ENCODE measurements at regions not wholly inside any gene's neighbourhood (a gene's known extent, or its start where the extent isn't known, plus 50 kb on each side); places are given as distances from the start of the nearest gene placed in this dataset.

DNA sequence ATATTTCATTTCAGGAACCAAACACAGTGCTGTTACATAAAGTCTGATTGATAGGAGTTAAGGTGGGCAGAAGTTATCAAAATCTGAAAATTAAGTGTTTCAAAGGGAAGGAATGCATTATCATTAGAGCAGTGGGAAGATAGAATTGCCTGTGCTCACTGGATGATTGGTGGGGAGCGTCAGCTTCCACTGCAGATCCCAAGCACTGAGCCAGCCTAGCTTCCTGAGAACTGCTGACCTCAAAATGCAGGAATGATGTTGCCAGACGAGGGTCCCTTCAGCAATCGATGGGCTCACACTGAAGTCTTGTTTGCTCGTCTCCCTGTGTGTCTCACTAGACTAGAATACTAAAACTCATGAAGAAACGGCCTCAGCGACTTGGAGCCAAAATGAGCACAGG lies 110.0 kb upstream of the PHACTR1 start:
- DNase-seq, result no peak
- H3K27ac ChIP-seq, result no peak overlapping the region
- 77 to 85% methylated on average over 6 of the region's 6 CpGs for WGBS, 2 donors
- H3K4me1 ChIP-seq, result peaks cover 0 to 23% (median 0%) of the 10 kb centered on the region in 3 donors
- peaks cover 0 to 3% (median 0%) of the 10 kb centered on the region in 4 donors for H3K27me3 ChIP-seq
- no peak overlapping the region for H3K4me3 ChIP-seq
- TF ChIP-seq, protein P1, sequence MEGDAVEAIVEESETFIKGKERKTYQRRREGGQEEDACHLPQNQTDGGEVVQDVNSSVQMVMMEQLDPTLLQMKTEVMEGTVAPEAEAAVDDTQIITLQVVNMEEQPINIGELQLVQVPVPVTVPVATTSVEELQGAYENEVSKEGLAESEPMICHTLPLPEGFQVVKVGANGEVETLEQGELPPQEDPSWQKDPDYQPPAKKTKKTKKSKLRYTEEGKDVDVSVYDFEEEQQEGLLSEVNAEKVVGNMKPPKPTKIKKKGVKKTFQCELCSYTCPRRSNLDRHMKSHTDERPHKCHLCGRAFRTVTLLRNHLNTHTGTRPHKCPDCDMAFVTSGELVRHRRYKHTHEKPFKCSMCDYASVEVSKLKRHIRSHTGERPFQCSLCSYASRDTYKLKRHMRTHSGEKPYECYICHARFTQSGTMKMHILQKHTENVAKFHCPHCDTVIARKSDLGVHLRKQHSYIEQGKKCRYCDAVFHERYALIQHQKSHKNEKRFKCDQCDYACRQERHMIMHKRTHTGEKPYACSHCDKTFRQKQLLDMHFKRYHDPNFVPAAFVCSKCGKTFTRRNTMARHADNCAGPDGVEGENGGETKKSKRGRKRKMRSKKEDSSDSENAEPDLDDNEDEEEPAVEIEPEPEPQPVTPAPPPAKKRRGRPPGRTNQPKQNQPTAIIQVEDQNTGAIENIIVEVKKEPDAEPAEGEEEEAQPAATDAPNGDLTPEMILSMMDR (IDR thresholded peaks at IDR 0.05), result no peak
- no peak for TF ChIP-seq POLR2A (IDR thresholded peaks at IDR 0.05)
- no peaks in the 10 kb centered on the region for H3K9me3 ChIP-seq
- intact Hi-C loops (cut with DNase I), result no loop called here
- H3K36me3 ChIP-seq, result no peaks in the 10 kb centered on the region

DNA sequence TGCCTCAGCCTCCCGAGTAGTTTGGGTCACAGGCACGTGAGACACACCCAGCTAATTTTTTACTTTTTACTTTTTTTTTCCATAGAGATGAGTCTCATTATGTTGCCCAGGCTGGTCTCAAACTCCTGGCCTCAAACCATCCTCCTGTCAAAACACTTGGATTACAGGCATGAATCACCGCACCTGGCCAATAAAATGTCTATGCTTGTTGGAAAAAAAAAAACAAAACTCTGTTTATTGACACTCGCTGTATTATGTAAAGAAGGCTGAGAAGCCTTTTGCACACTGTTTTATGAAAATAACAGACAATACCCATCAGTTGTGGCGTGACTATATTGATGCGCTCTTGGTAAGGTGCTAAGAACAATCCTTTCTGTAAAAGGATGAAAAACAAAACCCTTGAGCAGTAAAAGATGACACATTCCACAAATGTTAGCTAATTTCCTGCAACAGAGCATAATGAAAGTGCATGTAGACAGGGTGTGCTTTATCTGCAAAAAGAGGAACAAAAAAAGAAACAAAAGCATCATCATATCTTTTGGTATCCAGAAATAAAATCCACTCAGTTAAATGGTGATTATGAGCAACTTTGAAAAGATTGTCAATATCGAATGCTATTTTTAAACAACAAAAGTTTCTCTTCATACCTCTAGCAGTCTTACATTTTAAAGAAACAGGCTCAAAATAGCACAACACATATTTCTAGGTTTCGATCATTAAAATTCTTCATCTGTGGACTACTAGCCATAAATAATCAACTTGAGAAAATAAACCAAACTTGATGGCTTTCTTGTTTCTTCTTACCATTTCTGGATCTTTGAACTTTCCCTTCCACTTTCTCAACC lies 108.3 kb upstream of the PHACTR1 start:
- TF ChIP-seq POLR2A (IDR thresholded peaks at IDR 0.05), result no peak
- TF ChIP-seq, protein P1 (IDR thresholded peaks at IDR 0.05), result no peak
- DNase-seq, result no peak
- intact Hi-C loops (cut with DNase I), result no loop called here
- H3K27me3 ChIP-seq, result peaks cover 0 to 3% (median 0%) of the 10 kb centered on the region in 4 donors
- H3K4me3 ChIP-seq, result no peak overlapping the region
- H3K36me3 ChIP-seq, result no peaks in the 10 kb centered on the region
- peaks cover 0 to 7% (median 0%) of the 10 kb centered on the region in 3 donors for H3K4me1 ChIP-seq
- H3K9me3 ChIP-seq, result no peaks in the 10 kb centered on the region
- WGBS, 2 donors, result 35 to 36% methylated on average over 8 of the region's 8 CpGs
- no peak overlapping the region for H3K27ac ChIP-seq

DNA sequence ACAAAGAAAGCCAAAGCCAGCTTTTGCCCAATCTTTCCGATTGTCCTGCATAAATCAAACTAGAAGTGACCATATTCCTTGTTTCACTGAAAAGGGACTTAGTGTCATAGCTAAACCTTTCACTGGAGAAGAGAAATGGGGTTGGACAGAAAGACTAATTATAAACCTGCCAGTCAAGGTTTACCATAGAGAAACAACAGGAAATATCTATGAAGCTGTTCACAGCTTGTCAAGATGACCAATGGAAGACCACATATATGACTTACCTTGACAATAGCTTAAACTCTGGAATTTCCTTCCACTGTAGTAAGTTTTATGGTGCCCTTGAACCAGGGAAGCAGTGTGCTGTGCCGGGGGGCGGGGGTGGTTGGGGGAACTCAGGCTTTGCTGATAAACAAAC lies 107.7 kb upstream of the PHACTR1 start:
- H3K36me3 ChIP-seq, result no peaks in the 10 kb centered on the region
- 64 to 76% methylated on average over 2 to 3 of the region's 3 CpGs for WGBS, 2 donors
- H3K9me3 ChIP-seq, result no peaks in the 10 kb centered on the region
- no peak for DNase-seq
- H3K27me3 ChIP-seq, result peaks cover 0 to 3% (median 0%) of the 10 kb centered on the region in 4 donors
- TF ChIP-seq, protein P1 (IDR thresholded peaks at IDR 0.05), result no peak
- TF ChIP-seq POLR2A (IDR thresholded peaks at IDR 0.05), result no peak
- no peak overlapping the region for H3K4me3 ChIP-seq
- no peak overlapping the region for H3K27ac ChIP-seq
- intact Hi-C loops (cut with DNase I), result no loop called here
- peaks cover 0 to 6% (median 0%) of the 10 kb centered on the region in 3 donors for H3K4me1 ChIP-seq

DNA sequence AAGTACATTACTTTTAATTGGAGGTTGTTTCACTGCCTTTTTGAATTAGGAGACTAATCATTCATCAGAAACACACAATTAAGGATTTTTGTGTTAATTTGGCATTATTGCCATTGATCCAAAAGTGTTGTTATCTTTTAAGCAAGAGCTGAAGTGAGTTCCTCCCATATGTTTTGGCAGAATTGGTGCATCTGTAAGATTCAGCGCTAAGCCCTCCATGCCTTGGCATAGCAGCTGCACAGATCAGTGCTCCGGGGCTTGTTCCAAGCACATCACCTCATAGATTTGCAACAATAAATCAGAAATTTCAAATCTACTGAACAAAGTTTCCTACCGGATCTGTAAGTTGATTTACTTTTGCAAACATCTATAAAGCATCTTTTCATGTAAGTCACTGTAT lies 106.8 kb upstream of the PHACTR1 start:
- DNase-seq, result no peak
- H3K27me3 ChIP-seq, result peaks cover 0 to 3% (median 0%) of the 10 kb centered on the region in 4 donors
- intact Hi-C loops (cut with DNase I), result no loop called here
- no peaks in the 10 kb centered on the region for H3K36me3 ChIP-seq
- no peak overlapping the region for H3K27ac ChIP-seq
- H3K9me3 ChIP-seq, result no peaks in the 10 kb centered on the region
- WGBS, 2 donors, result 59 to 72% methylated on average over 3 of the region's 3 CpGs
- TF ChIP-seq, protein P1 (IDR thresholded peaks at IDR 0.05), result no peak
- no peak for TF ChIP-seq POLR2A (IDR thresholded peaks at IDR 0.05)
- peaks cover 0 to 6% (median 0%) of the 10 kb centered on the region in 3 donors for H3K4me1 ChIP-seq
- H3K4me3 ChIP-seq, result no peak overlapping the region

DNA sequence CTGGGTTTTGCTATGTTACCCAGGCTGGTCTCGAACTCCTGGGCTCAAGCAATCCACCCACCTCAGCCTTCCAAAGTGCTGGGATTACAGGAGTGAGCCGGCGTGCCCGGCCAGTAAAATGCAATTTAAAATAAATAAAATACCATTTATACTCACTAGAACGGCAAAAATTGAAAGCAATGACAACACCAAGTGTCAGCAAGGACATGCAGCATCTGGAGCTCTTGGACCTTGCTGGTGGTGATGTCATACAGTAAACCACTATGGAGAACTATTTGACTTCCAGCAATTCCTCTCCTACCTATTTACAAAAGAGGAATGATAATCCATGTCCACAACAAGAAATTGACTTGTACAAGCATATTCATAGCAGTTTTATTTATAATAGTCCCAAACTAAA lies 105.7 kb upstream of the PHACTR1 start:
- no peak overlapping the region for H3K4me3 ChIP-seq
- WGBS, 2 donors, result 74 to 81% methylated on average over 4 to 5 of the region's 5 CpGs
- TF ChIP-seq, protein P1 (IDR thresholded peaks at IDR 0.05), result no peak
- no peak for TF ChIP-seq POLR2A (IDR thresholded peaks at IDR 0.05)
- H3K27me3 ChIP-seq, result peaks cover 0 to 3% (median 0%) of the 10 kb centered on the region in 4 donors
- no peaks in the 10 kb centered on the region for H3K36me3 ChIP-seq
- no peaks in the 10 kb centered on the region for H3K9me3 ChIP-seq
- DNase-seq, result no peak
- peaks cover 0 to 2% (median 0%) of the 10 kb centered on the region in 3 donors for H3K4me1 ChIP-seq
- intact Hi-C loops (cut with DNase I), result no loop called here
- H3K27ac ChIP-seq, result no peak overlapping the region

All from esophagus squamous epithelium (tissue), 5 donors.